ENCODE measurements at regions not wholly inside any gene's neighbourhood (a gene's known extent, or its start where the extent isn't known, plus 50 kb on each side); places are given as distances from the start of the nearest gene placed in this dataset.

GRCh38 chr10:78550716-78551115, 517.1 kb downstream of the RPS24 start:
- no peak for TF ChIP-seq EP300 (IDR thresholded peaks at IDR 0.05; ENCODE audit: borderline replicate concordance)
- 0 out of 2 replicates have a peak, but pooled peaks have one; percentile 16 for TF ChIP-seq MAX (IDR thresholded peaks at IDR 0.05)
- no peak for TF ChIP-seq FOXM1 (IDR thresholded peaks at IDR 0.05; ENCODE audit: borderline replicate concordance, low read depth)

DNA sequence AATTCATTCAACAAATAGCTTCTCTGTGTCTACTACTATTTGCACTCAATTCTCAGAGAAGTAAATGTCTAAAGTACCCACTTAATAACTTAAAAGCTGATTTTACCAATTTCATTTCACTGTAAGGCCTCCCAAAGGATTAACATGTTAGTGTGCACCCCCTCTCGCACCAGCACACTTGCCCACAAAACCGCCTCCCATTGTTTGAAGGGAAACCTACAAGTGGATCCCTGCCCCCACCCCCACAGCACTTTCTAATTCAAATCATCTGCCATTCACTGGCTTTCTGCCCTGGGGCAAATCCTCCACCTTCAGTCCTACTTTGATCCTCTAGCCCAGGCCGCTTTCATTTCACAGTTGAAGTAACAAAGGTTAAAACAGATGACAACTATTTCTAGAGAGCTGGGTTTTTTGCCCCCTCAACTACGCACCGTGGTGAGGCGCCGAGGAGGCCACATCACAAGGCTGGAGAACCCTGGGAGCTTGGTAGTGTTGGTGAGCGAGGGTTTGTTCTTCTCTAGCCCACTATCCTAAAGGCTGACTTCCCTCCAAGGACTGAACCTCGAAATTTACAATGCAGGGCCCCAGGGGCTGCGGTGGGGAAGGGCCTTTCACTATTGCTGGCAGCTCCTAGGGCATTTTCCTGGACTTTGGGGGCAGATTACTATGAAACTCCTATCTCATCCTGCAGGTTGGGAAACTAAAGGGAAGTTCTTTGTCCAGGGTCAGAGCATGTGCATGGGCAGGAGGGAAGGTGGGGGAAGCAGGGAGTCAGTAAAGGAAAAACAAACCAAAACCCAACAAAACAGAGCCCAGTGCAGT, 517.4 kb upstream of the ZMIZ1 start:
- peak; percentile 36; the same call in 1 of the 2 replicates for TF ChIP-seq NFIC (IDR thresholded peaks at IDR 0.05)
- TF ChIP-seq FOXM1 (IDR thresholded peaks at IDR 0.05; ENCODE audit: borderline replicate concordance, low read depth), result no peak
- TF ChIP-seq CEBPB (IDR thresholded peaks at IDR 0.05), result no peak
- peak; percentile 60 for TF ChIP-seq TCF12 (IDR thresholded peaks at IDR 0.05; ENCODE audit: low read depth)
- TF ChIP-seq, protein P1, sequence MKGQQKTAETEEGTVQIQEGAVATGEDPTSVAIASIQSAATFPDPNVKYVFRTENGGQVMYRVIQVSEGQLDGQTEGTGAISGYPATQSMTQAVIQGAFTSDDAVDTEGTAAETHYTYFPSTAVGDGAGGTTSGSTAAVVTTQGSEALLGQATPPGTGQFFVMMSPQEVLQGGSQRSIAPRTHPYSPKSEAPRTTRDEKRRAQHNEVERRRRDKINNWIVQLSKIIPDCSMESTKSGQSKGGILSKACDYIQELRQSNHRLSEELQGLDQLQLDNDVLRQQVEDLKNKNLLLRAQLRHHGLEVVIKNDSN (IDR thresholded peaks at IDR 0.05), result no peak
- TF ChIP-seq EP300 (IDR thresholded peaks at IDR 0.05; ENCODE audit: borderline replicate concordance), result peak; percentile 54; the same call in 1 of the 2 replicates
- no peak for TF ChIP-seq ZBTB7A (IDR thresholded peaks at IDR 0.05; ENCODE audit: low read depth)
- TF ChIP-seq, protein P2, sequence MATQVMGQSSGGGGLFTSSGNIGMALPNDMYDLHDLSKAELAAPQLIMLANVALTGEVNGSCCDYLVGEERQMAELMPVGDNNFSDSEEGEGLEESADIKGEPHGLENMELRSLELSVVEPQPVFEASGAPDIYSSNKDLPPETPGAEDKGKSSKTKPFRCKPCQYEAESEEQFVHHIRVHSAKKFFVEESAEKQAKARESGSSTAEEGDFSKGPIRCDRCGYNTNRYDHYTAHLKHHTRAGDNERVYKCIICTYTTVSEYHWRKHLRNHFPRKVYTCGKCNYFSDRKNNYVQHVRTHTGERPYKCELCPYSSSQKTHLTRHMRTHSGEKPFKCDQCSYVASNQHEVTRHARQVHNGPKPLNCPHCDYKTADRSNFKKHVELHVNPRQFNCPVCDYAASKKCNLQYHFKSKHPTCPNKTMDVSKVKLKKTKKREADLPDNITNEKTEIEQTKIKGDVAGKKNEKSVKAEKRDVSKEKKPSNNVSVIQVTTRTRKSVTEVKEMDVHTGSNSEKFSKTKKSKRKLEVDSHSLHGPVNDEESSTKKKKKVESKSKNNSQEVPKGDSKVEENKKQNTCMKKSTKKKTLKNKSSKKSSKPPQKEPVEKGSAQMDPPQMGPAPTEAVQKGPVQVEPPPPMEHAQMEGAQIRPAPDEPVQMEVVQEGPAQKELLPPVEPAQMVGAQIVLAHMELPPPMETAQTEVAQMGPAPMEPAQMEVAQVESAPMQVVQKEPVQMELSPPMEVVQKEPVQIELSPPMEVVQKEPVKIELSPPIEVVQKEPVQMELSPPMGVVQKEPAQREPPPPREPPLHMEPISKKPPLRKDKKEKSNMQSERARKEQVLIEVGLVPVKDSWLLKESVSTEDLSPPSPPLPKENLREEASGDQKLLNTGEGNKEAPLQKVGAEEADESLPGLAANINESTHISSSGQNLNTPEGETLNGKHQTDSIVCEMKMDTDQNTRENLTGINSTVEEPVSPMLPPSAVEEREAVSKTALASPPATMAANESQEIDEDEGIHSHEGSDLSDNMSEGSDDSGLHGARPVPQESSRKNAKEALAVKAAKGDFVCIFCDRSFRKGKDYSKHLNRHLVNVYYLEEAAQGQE (IDR thresholded peaks at IDR 0.05; ENCODE audit: low read depth), result no peak
- TF ChIP-seq TAF1 (IDR thresholded peaks at IDR 0.05; ENCODE audit: low read depth), result 0 out of 2 replicates have a peak, but pooled peaks have one; percentile 11

- no peak for TF ChIP-seq FOXM1 (IDR thresholded peaks at IDR 0.05; ENCODE audit: borderline replicate concordance, low read depth)
- TF ChIP-seq EP300 (IDR thresholded peaks at IDR 0.05; ENCODE audit: borderline replicate concordance), result no peak
- TF ChIP-seq, protein P2 (IDR thresholded peaks at IDR 0.05; ENCODE audit: low read depth), result no peak
- TF ChIP-seq NFIC (IDR thresholded peaks at IDR 0.05), result no peak
- TF ChIP-seq YY1 (IDR thresholded peaks at IDR 0.05; ENCODE audit: low read depth), result no peak
- no peak for TF ChIP-seq TAF1 (IDR thresholded peaks at IDR 0.05; ENCODE audit: low read depth)
- no peak for TF ChIP-seq EGR1 (IDR thresholded peaks at IDR 0.05)
- no peak for TF ChIP-seq TEAD4 (IDR thresholded peaks at IDR 0.05)
- TF ChIP-seq CREB1 (IDR thresholded peaks at IDR 0.05; ENCODE audit: low read depth), result no peak
- TF ChIP-seq MAX (IDR thresholded peaks at IDR 0.05), result no peak
These were observed 516.4 kb upstream of the ZMIZ1 start for GRCh38 chr10:78552261-78552811.

DNA sequence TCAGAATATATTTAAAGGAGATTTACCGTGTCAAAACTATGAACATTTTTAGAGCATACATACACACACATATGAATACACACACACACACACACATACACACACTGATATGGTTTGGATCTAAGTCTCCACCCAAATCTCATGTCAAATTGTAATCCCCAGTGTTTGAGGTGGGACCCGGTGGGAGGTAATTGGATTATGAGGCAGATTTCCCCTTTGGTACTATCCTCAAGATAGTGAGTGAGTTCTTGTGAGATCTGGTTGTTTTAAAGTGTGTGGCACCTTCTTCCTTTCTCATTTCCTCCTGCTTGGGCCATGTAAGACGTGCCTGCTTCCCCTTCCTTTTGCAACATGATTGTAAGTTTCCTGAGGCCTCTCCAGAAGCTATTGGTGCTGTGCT, 515.0 kb upstream of the ZMIZ1 start:
- TF ChIP-seq TEAD4 (IDR thresholded peaks at IDR 0.05), result no peak
- TF ChIP-seq CEBPB (IDR thresholded peaks at IDR 0.05), result no peak
- no peak for TF ChIP-seq EGR1 (IDR thresholded peaks at IDR 0.05)
- no peak for TF ChIP-seq EP300 (IDR thresholded peaks at IDR 0.05; ENCODE audit: borderline replicate concordance)
- no peak for TF ChIP-seq ZBTB7A (IDR thresholded peaks at IDR 0.05; ENCODE audit: low read depth)
- TF ChIP-seq TCF12 (IDR thresholded peaks at IDR 0.05; ENCODE audit: low read depth), result no peak
- no peak for TF ChIP-seq NFIC (IDR thresholded peaks at IDR 0.05)
- TF ChIP-seq, protein P1 (IDR thresholded peaks at IDR 0.05), result no peak
- no peak for TF ChIP-seq TAF1 (IDR thresholded peaks at IDR 0.05; ENCODE audit: low read depth)

DNA sequence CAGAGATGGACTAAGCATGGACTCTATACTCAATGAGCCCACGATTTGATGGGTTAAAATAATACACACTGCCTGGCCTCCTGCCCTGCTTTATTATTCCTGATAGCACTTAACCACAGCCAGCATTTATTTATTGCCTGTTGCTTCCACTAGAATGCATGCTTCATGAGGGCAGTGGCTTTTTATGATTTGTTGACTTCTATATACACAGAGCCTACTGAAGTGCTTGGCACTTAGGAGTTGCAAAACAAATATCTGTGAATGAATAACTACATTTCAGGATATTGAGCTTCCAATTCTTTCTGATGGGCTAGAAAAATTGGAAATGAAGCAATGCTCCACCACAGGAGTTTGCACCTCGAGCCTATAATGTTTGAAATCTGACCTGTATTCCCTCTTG, 513.6 kb upstream of the ZMIZ1 start:
- TF ChIP-seq, protein P1 (IDR thresholded peaks at IDR 0.05), result no peak
- TF ChIP-seq NFIC (IDR thresholded peaks at IDR 0.05), result no peak
- TF ChIP-seq TCF12 (IDR thresholded peaks at IDR 0.05; ENCODE audit: low read depth), result no peak
- TF ChIP-seq EP300 (IDR thresholded peaks at IDR 0.05; ENCODE audit: borderline replicate concordance), result no peak
- TF ChIP-seq EGR1 (IDR thresholded peaks at IDR 0.05), result no peak

All from Ishikawa (cell line).